Chondrocyte (in vitro differentiated cells): ENCODE measurements at regions not wholly inside any gene's neighbourhood (a gene's known extent, or its start where the extent isn't known, plus 50 kb on each side); places are given as distances from the start of the nearest gene placed in this dataset.
"Not testable (repeated sequence)": the region's sequence is repeated elsewhere in the genome, so short reads cannot be mapped to it uniquely, and the experiment has no call there.

ENCODE experiments used
- DNase-seq: peaks from one replicate; pipeline ENCODE4 v3.0.0; 2021; ENCODE audit warnings: mixed read lengths, low spot score
- H3K27ac Mint-ChIP-seq: one replicate; pipeline ENCODE4 v1.8.0; 2021; ENCODE audit warnings: mild to moderate bottlenecking, moderate library complexity, mixed read lengths; ENCODE audit not compliant: unreplicated experiment
- H3K27me3 Mint-ChIP-seq: 2 replicates; pipeline ENCODE4 v1.8.0; 2021; ENCODE audit warnings: low read depth, mixed read lengths
- H3K36me3 Mint-ChIP-seq: 2 replicates; pipeline ENCODE4 v1.8.0; 2021; ENCODE audit warnings: low read depth, mixed read lengths
- H3K4me1 Mint-ChIP-seq: 2 replicates; pipeline ENCODE4 v1.8.0; 2021; ENCODE audit warnings: low read depth, mild to moderate bottlenecking, mixed read lengths
- H3K4me3 Mint-ChIP-seq: one replicate; pipeline ENCODE4 v1.8.0; 2021; ENCODE audit warnings: mild to moderate bottlenecking, moderate library complexity, mixed read lengths; ENCODE audit not compliant: unreplicated experiment
- H3K9me3 Mint-ChIP-seq: 2 replicates; pipeline ENCODE4 v1.8.0; 2021; ENCODE audit warnings: low read depth, mixed read lengths
- CTCF ChIP-seq: fragments of 200-600 bp; sonication (generic); IDR thresholded peaks from 2 replicates; pipeline ENCODE4 v1.5.0; 2021; ENCODE audit warnings: antibody characterized with exemption, mild to moderate bottlenecking, moderate library complexity

- not testable (repeated sequence) for H3K27me3 Mint-ChIP-seq, H3K4me3 Mint-ChIP-seq, H3K36me3 Mint-ChIP-seq, DNase-seq, H3K9me3 Mint-ChIP-seq, H3K27ac Mint-ChIP-seq
- peaks cover 12% of the 10 kb centered on the region for H3K4me1 Mint-ChIP-seq
Observed at GRCh38 chr11:67802623-67803022, 128.2 kb upstream of the ALDH3B2 start.

GRCh38 chr11:67801397-67801796 lies 127.0 kb upstream of the ALDH3B2 start:
- not testable (repeated sequence) for DNase-seq, H3K36me3 Mint-ChIP-seq, H3K4me3 Mint-ChIP-seq, H3K27me3 Mint-ChIP-seq, H3K27ac Mint-ChIP-seq, H3K9me3 Mint-ChIP-seq
- H3K4me1 Mint-ChIP-seq = peaks cover 10% of the 10 kb centered on the region

- not testable (repeated sequence) for DNase-seq, H3K4me1 Mint-ChIP-seq, H3K4me3 Mint-ChIP-seq, H3K36me3 Mint-ChIP-seq, H3K27me3 Mint-ChIP-seq, H3K9me3 Mint-ChIP-seq, H3K27ac Mint-ChIP-seq
Observed at GRCh38 chr11:67800591-67800990, 126.2 kb upstream of the ALDH3B2 start.

- TF ChIP-seq CTCF = peak; percentile 75
- DNase-seq, H3K9me3 Mint-ChIP-seq, H3K4me3 Mint-ChIP-seq, H3K27me3 Mint-ChIP-seq, H3K4me1 Mint-ChIP-seq, H3K27ac Mint-ChIP-seq, H3K36me3 Mint-ChIP-seq: not testable (repeated sequence)
Observed at GRCh38 chr11:67799808-67800207, 125.4 kb upstream of the ALDH3B2 start.

GRCh38 chr11:67797726-67798521 lies 123.5 kb upstream of the ALDH3B2 start:
- not testable (repeated sequence) for H3K4me3 Mint-ChIP-seq, H3K36me3 Mint-ChIP-seq, H3K4me1 Mint-ChIP-seq, H3K27me3 Mint-ChIP-seq, DNase-seq, H3K9me3 Mint-ChIP-seq
- peak overlapping the region; percentile 54 for H3K27ac Mint-ChIP-seq

- no peak for DNase-seq
- H3K27me3 Mint-ChIP-seq = peaks cover 4% of the 10 kb centered on the region
- H3K4me1 Mint-ChIP-seq = peaks cover 11% of the 10 kb centered on the region
- no peak overlapping the region for H3K4me3 Mint-ChIP-seq
- H3K36me3 Mint-ChIP-seq = peaks cover 1% of the 10 kb centered on the region
- no peak for TF ChIP-seq CTCF
- no peaks in the 10 kb centered on the region for H3K9me3 Mint-ChIP-seq
- no peak overlapping the region for H3K27ac Mint-ChIP-seq
Observed at GRCh38 chr11:67795746-67796145, 121.3 kb upstream of the ALDH3B2 start.

GRCh38 chr11:67793750-67794149 lies 119.3 kb upstream of the ALDH3B2 start:
- not testable (repeated sequence) for H3K36me3 Mint-ChIP-seq, H3K4me3 Mint-ChIP-seq, H3K9me3 Mint-ChIP-seq, DNase-seq, H3K27ac Mint-ChIP-seq, H3K27me3 Mint-ChIP-seq
- H3K4me1 Mint-ChIP-seq = peaks cover 11% of the 10 kb centered on the region
